Hepatocyte (in vitro differentiated cells): ENCODE measurements at regions not wholly inside any gene's neighbourhood (a gene's known extent, or its start where the extent isn't known, plus 50 kb on each side); places are given as distances from the start of the nearest gene placed in this dataset.

Source experiments
- DNase-seq: peaks from one replicate; pipeline ENCODE4 v3.0.0-alpha.2; 2016; ENCODE audit warnings: low spot score
- H2AFZ ChIP-seq: fragments of 200-600 bp; sonication (generic); 2 replicates; pipeline ENCODE4 v1.6.0; 2016; ENCODE audit warnings: antibody characterized with exemption, mild to moderate bottlenecking
- H3K27ac ChIP-seq: fragments of 200-600 bp; sonication (generic); 2 replicates; pipeline ENCODE4 v1.5.1; 2016; ENCODE audit warnings: mild to moderate bottlenecking
- H3K27me3 ChIP-seq: fragments of 200-600 bp; sonication (generic); 2 replicates; pipeline ENCODE4 v1.6.1; 2016
- H3K36me3 ChIP-seq: fragments of 200-600 bp; sonication (generic); replicated peaks from 2 replicates; pipeline ENCODE4 v1.5.1; 2016; ENCODE audit warnings: low read depth; ENCODE audit not compliant: insufficient read depth
- H3K4me1 ChIP-seq: fragments of 200-600 bp; sonication (generic); 2 replicates; pipeline ENCODE4 v1.5.1; 2016; ENCODE audit warnings: mild to moderate bottlenecking, moderate library complexity; ENCODE audit not compliant: insufficient read depth
- H3K4me2 ChIP-seq: fragments of 200-600 bp; sonication (generic); 2 replicates; pipeline ENCODE4 v1.6.0; 2016
- H3K4me3 ChIP-seq: fragments of 200-600 bp; sonication (generic); 2 replicates; pipeline ENCODE4 v1.5.1; 2016; ENCODE audit warnings: mild to moderate bottlenecking
- H3K79me2 ChIP-seq: fragments of 200-600 bp; sonication (generic); 2 replicates; pipeline ENCODE4 v1.6.0; 2017; ENCODE audit warnings: mild to moderate bottlenecking
- H3K9me2 ChIP-seq: fragments of 200-600 bp; sonication (generic); replicated peaks from 2 replicates; pipeline ENCODE4 v1.6.0; 2017; ENCODE audit warnings: mild to moderate bottlenecking; ENCODE audit not compliant: insufficient read depth
- H3K9me3 ChIP-seq: fragments of 200-600 bp; sonication (generic); 2 replicates; pipeline ENCODE4 v1.5.1; 2016; ENCODE audit warnings: low read depth, mild to moderate bottlenecking
- H4K20me1 ChIP-seq: fragments of 200-600 bp; sonication (generic); 2 replicates; pipeline ENCODE4 v1.6.0; 2016; ENCODE audit warnings: mild to moderate bottlenecking; ENCODE audit not compliant: insufficient read depth, poor library complexity, severe bottlenecking
- EZH2 ChIP-seq: fragments of 200-600 bp; sonication (generic); IDR thresholded peaks from 2 replicates; pipeline ENCODE4 v1.6.1; 2016; ENCODE audit warnings: antibody characterized with exemption, mild to moderate bottlenecking, borderline replicate concordance
- EZH2phosphoT487 ChIP-seq: fragments of 200-600 bp; sonication (generic); IDR thresholded peaks from one replicate; pipeline ENCODE4 v1.6.1; 2018; ENCODE audit warnings: antibody characterized with exemption, mild to moderate bottlenecking, low read depth, moderate library complexity; ENCODE audit not compliant: unreplicated experiment, severe bottlenecking
- WGBS: methylation state at CpG from one replicate; pipeline ENCODE4 v1.1.6; 2016; ENCODE audit warnings: low lambda C conversion rate; ENCODE audit errors: missing lambda C conversion rate; 5-methylcytosine and 5-hydroxymethylcytosine counted together
- TF ChIP-seq, protein P1 (sequence below): fragments of 200-600 bp; sonication (generic); IDR thresholded peaks from 2 replicates; pipeline ENCODE4 v1.5.1; 2016; ENCODE audit warnings: antibody characterized with exemption, mild to moderate bottlenecking; ENCODE audit not compliant: poor library complexity

DNA sequence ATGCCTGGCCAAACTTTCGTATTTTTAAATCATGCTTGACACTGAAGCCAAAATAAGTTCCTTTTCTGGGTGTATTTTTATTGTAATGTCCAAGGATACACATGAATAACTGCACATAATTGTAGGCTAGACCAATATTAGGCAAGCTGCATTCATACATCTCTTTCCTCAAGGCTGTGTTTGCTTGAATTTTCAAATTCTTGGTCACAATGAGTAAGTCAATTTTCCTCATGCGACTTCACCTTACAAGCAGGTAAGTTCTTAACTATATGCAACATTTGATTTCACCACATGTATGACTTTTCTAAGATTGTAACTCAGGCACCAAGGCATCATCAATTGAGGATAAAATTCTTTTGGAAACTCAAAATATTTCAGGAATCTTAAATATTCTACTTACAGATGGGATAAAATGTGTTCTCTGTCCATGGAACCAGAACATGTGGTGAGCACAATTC, 112.4 kb upstream of the ZNF217 start:
- Histone ChIP-seq H2AFZ (no peak overlapping the region), H3K9me3 (no peaks in the 10 kb centered on the region), H3K27ac (peak overlapping the region; percentile 83), H3K9me2 (no peaks in the 10 kb centered on the region), H3K4me3 (no peak overlapping the region), H3K27me3 (no peaks in the 10 kb centered on the region), H3K4me1 (peaks cover 31% of the 10 kb centered on the region), H4K20me1 (no peaks in the 10 kb centered on the region), H3K79me2 (no peaks in the 10 kb centered on the region), H3K36me3 (no peaks in the 10 kb centered on the region), H3K4me2 (peak overlapping the region; percentile 2)
- no peak for TF ChIP-seq EZH2phosphoT487
- TF ChIP-seq EZH2 = no peak
- TF ChIP-seq, protein P1, sequence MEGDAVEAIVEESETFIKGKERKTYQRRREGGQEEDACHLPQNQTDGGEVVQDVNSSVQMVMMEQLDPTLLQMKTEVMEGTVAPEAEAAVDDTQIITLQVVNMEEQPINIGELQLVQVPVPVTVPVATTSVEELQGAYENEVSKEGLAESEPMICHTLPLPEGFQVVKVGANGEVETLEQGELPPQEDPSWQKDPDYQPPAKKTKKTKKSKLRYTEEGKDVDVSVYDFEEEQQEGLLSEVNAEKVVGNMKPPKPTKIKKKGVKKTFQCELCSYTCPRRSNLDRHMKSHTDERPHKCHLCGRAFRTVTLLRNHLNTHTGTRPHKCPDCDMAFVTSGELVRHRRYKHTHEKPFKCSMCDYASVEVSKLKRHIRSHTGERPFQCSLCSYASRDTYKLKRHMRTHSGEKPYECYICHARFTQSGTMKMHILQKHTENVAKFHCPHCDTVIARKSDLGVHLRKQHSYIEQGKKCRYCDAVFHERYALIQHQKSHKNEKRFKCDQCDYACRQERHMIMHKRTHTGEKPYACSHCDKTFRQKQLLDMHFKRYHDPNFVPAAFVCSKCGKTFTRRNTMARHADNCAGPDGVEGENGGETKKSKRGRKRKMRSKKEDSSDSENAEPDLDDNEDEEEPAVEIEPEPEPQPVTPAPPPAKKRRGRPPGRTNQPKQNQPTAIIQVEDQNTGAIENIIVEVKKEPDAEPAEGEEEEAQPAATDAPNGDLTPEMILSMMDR = no peak
- 79% methylated on average over 2 of the region's 2 CpGs for WGBS
- DNase-seq = no peak

DNA sequence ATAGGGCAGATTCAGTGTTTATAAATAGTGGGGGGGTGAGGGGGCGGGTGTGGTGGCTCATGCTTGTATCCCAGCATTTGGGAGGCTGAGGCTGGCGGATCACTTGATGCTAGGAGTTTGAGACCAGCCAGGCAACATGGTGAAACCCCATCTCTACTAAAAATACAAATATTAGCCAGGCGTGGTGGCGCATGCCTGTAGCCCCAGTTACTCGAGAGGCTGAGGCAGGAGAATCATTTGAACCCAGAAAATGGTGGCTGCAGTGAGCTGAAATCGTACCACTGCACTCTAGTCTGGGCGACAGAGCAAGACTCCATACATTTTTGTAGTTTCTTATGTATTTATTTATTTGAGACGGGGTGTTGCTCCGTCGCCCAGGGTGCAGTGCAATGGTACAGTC, 109.0 kb upstream of the ZNF217 start:
- whole genome bisulfite sequencing = 97% methylated on average over 10 of the region's 10 CpGs
- Histone ChIP-seq H3K4me3 (no peak overlapping the region), H3K27me3 (no peaks in the 10 kb centered on the region), H3K36me3 (no peaks in the 10 kb centered on the region), H3K79me2 (no peaks in the 10 kb centered on the region), H3K9me3 (no peaks in the 10 kb centered on the region), H4K20me1 (no peaks in the 10 kb centered on the region), H3K4me1 (peaks cover 18% of the 10 kb centered on the region), H3K27ac (no peak overlapping the region), H3K4me2 (no peak overlapping the region), H2AFZ (no peak overlapping the region), H3K9me2 (no peaks in the 10 kb centered on the region)
- DNase-seq = no peak
- TF ChIP-seq, protein P1 = no peak
- TF ChIP-seq EZH2phosphoT487 (no peak), EZH2 (no peak)

DNA sequence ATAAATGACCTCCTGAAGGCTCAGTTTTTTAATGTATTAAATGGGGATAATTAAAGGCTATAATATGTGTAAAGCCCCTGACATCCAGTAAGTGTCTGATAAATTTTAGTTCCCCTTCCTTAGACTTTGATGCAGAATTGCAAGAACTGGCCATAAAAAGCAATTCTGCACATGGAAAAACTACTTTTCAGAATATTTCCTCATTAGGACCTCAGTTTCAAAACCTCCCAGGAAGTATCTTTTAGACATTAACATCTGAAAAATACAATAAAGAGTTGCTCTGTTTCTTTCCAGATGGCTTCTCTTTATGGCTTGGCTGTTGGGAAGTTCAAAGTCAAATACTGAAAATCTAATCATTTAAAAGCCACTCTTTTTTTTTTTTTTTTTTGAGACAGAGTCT, 106.3 kb upstream of the ZNF217 start:
- Histone ChIP-seq H3K27ac (no peak overlapping the region), H3K9me3 (no peaks in the 10 kb centered on the region), H3K27me3 (no peaks in the 10 kb centered on the region), H3K4me2 (no peak overlapping the region), H3K79me2 (no peaks in the 10 kb centered on the region), H3K9me2 (no peaks in the 10 kb centered on the region), H3K4me1 (no peaks in the 10 kb centered on the region), H4K20me1 (no peaks in the 10 kb centered on the region), H3K4me3 (no peak overlapping the region), H3K36me3 (no peaks in the 10 kb centered on the region), H2AFZ (no peak overlapping the region)
- TF ChIP-seq, protein P1 = no peak
- no peak for TF ChIP-seq EZH2
- no peak for DNase-seq

DNA sequence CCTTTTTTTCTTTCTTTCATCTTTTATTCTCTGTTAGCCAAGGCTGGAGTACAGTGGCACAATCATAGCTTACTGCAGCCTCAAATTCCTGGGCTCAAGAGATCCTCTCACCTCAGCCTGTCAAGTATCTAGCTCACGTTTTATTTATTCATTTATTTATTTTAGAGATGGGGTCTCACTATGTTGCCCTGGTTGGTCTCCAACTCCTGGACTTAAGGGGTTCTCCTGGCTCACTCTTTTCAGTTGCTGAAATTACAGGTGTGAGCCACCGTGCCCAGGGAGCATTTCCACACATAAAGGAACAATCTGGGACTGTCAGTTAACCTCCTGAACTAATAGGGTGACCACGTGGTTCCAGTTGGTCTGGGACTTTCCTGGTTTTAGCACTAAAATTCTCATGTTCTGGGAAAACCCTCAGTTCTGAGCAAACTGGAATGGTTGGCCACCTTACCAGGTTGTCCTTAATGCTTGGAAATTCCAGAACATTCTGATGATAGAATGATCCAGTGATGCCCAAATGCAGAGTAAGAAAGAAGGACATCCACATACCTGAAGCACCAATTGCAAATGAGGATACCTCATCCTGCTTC, 105.5 kb upstream of the ZNF217 start:
- 89% methylated on average over 3 of the region's 3 CpGs for WGBS
- no peak overlapping the region for H2AFZ ChIP-seq
- H3K79me2 ChIP-seq = no peaks in the 10 kb centered on the region
- no peaks in the 10 kb centered on the region for H3K36me3 ChIP-seq
- H3K4me2 ChIP-seq = no peak overlapping the region
- no peak overlapping the region for H3K4me3 ChIP-seq
- H3K9me2 ChIP-seq = no peaks in the 10 kb centered on the region
- H4K20me1 ChIP-seq = no peaks in the 10 kb centered on the region
- no peaks in the 10 kb centered on the region for H3K9me3 ChIP-seq
- H3K27ac ChIP-seq = no peak overlapping the region
- H3K27me3 ChIP-seq = no peaks in the 10 kb centered on the region
- DNase-seq = no peak
- no peaks in the 10 kb centered on the region for H3K4me1 ChIP-seq
- TF ChIP-seq, protein P1 = no peak
- TF ChIP-seq EZH2phosphoT487 (no peak), EZH2 (no peak)
